K562 (cell line): ENCODE measurements at regions not wholly inside any gene's neighbourhood (a gene's known extent, or its start where the extent isn't known, plus 50 kb on each side); places are given as distances from the start of the nearest gene placed in this dataset.

Experiments
- ATAC-seq: fragments of 200-7000 bp; cut with Tn5 transposase; 3 replicates; pipeline ENCODE4 v1.9.1; 2020; ENCODE audit warnings: moderate library complexity
- BruUV-seq: library from RNA; stranded (reverse); fragments of 400-500 nt; replicated peaks from 2 replicates; lab custom pipeline; 2021; lab: Mats Ljungman, UMichigan
- CTCF ChIA-PET: fragments of 300-600 bp; formaldehyde crosslinking; extraction: SDS; loops from one replicate; lab custom pipeline; 2021; ENCODE audit warnings: low intra/inter-chr PET ratio; lab: Yijun Ruan, JAX
- POLR2A ChIA-PET: fragments of 300-600, 350-650 bp; sonication (Branson Sonifier 250); formaldehyde crosslinking; extraction: SDS; loops from one replicate; lab custom pipeline; 2021; ENCODE audit warnings: antibody characterized with exemption, inconsistent platforms; lab: Yijun Ruan, JAX
- DNase-seq, 4 experiments: peaks; one replicate each; pipeline versions ENCODE4 v3.0.0 to v3.0.0-alpha.2; 2011 to 2018; ENCODE audit warnings: low spot score in 3 of 4, mixed read lengths in 3 of 4; ENCODE audit errors: extremely low read depth in 1 of 4
- FAIRE-seq: peaks from 2 replicates; lab custom pipeline; 2011; peaks lifted over from hg19 to GRCh38; lab: Jason Lieb, UNC
- H2AFZ ChIP-seq: 2 replicates; pipeline ENCODE4 v1.6.0; 2011; ENCODE audit warnings: low read depth, low read length, control low read depth, inconsistent platforms
- H3K27ac ChIP-seq: fragments of 200-600 bp; 3 replicates; pipeline ENCODE4 v1.8.0; 2011; ENCODE audit warnings: low read depth, mild to moderate bottlenecking, control low read depth, inconsistent platforms, low read length, moderate library complexity, mixed read lengths; ENCODE audit errors: extremely low read depth
- H3K27me3 ChIP-seq, 2 experiments: fragments of 300-600 bp in 1 of 2; 2 replicates in 1 of 2; 3 replicates in 1 of 2; pipeline versions ENCODE4 v1.6.0 to v1.8.0; 2011; ENCODE audit warnings: inconsistent platforms in 2 of 2, low read length in 2 of 2, mild to moderate bottlenecking in 1 of 2, mixed read lengths in 1 of 2, moderate library complexity in 1 of 2; ENCODE audit not compliant: control insufficient read depth in 2 of 2, insufficient read depth in 2 of 2
- H3K36me3 ChIP-seq: fragments of 300-600 bp; 3 replicates; pipeline ENCODE4 v1.8.0; 2011; ENCODE audit warnings: mild to moderate bottlenecking, low read length, inconsistent platforms; ENCODE audit not compliant: control insufficient read depth, insufficient read depth
- H3K4me1 ChIP-seq, 2 experiments: fragments of 200-600 bp in 1 of 2; replicated peaks in 1 of 2; 2 replicates in 1 of 2; 3 replicates in 1 of 2; pipeline versions ENCODE4 v1.5.1 to v1.8.0; 2011; ENCODE audit warnings: inconsistent platforms in 2 of 2, low read length in 2 of 2, mild to moderate bottlenecking in 1 of 2, mixed read lengths in 1 of 2, moderate library complexity in 1 of 2; ENCODE audit not compliant: control insufficient read depth in 2 of 2, insufficient read depth in 2 of 2
- H3K4me2 ChIP-seq: 2 replicates; pipeline ENCODE4 v1.6.1; 2011; ENCODE audit warnings: low read length, control low read depth, inconsistent platforms, mixed read lengths; ENCODE audit not compliant: insufficient read depth
- H3K4me3 ChIP-seq: fragments of 200-600 bp; sonication (generic), shearing (Covaris generic); 2 replicates; pipeline ENCODE4 v1.5.1; 2016; ENCODE audit warnings: control low read depth, inconsistent platforms
- H3K79me2 ChIP-seq: fragments of 200-600 bp; 3 replicates; pipeline ENCODE4 v1.8.0; 2011; ENCODE audit warnings: low read length, inconsistent platforms; ENCODE audit not compliant: control insufficient read depth, insufficient read depth
- H3K9ac ChIP-seq, 2 experiments: 2 replicates each; pipeline versions ENCODE4 v1.6.0 to v1.6.1; 2011; ENCODE audit warnings: low read depth in 2 of 2, low read length in 2 of 2, control low read depth in 1 of 2, inconsistent platforms in 1 of 2, mild to moderate bottlenecking in 1 of 2, mixed read lengths in 1 of 2; ENCODE audit not compliant: insufficient read depth in 1 of 2
- H3K9me1 ChIP-seq: one replicate; pipeline ENCODE4 v1.6.0; 2011; ENCODE audit warnings: inconsistent platforms, mild to moderate bottlenecking, low read length, moderate library complexity; ENCODE audit not compliant: control insufficient read depth, insufficient read depth
- H3K9me3 ChIP-seq: replicated peaks from 2 replicates; pipeline ENCODE4 v1.5.1; 2011; ENCODE audit warnings: low read depth, low read length, inconsistent platforms; ENCODE audit not compliant: control insufficient read depth, insufficient read depth
- H4K20me1 ChIP-seq: replicated peaks from 2 replicates; pipeline ENCODE4 v1.6.1; 2011; ENCODE audit warnings: low read length, inconsistent platforms, mixed read lengths; ENCODE audit not compliant: control insufficient read depth, insufficient read depth
- KAT8 ChIP-seq: fragments of 450-650 bp; IDR thresholded peaks from 2 replicates; pipeline ENCODE4 v1.6.1; 2016; ENCODE audit warnings: low read depth, mild to moderate bottlenecking
- MITF ChIP-seq: IDR thresholded peaks from 2 replicates; pipeline ENCODE4 v1.6.1; 2014; ENCODE audit warnings: antibody characterized with exemption
- TCF15 ChIP-seq: fragments of 250-450 bp; sonication (Bioruptor Pico); IDR thresholded peaks from 2 replicates; pipeline ENCODE4 v1.8.0; 2022; ENCODE audit warnings: moderate library complexity, mild to moderate bottlenecking, inconsistent platforms
- ZNF175 ChIP-seq: fragments of 200-800 bp; sonication (Bioruptor generic); IDR thresholded peaks from 2 replicates; pipeline ENCODE4 v1.6.1; 2016; ENCODE audit warnings: low read depth, mild to moderate bottlenecking, missing genetic modification characterization, missing compliant biosample characterization
- WGBS: fragments of 100-300 bp; shearing (Covaris generic); methylation state at CpG from one replicate; pipeline ENCODE4 v1.1.6; 2016; ENCODE audit warnings: low coverage, mixed read lengths; ENCODE audit not compliant: insufficient coverage; ENCODE audit errors: missing lambda C conversion rate; 5-methylcytosine and 5-hydroxymethylcytosine counted together
- in situ Hi-C: fragments of 300-500 bp; cut with MboI; formaldehyde crosslinking; loops from 4 replicates; pipeline ENCODE4 v1.15.0; 2018; ENCODE audit warnings: inconsistent platforms, mixed read lengths
- intact Hi-C: fragments of 100-400 bp; cut with micrococcal nuclease; formaldehyde crosslinking; loops from 2 replicates; pipeline ENCODE4 v1.14.2; 2022

DNA sequence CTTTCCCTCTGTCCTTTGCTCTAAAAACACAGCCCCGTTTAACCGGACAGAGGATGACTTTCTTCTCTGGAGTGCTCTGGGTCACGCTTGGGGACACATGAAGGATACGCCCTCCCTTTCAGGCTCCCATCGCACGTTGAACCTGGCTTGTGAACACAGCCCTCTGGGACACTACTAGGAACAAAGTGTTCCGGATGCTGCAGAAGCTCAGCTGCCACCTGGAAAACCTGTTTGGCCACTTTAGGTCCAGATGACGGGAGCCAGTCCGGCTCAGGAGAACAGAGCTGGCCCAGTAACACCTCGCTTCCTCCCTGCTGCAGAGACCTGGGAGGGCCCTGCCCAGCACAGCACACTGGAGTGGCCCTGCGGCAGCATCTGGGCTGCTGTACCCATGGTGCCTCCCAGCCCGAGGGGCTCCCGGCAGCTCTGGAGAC lies 60.1 kb downstream of the GADD45G start (continued):
- no peak for TF ChIP-seq KAT8

DNA sequence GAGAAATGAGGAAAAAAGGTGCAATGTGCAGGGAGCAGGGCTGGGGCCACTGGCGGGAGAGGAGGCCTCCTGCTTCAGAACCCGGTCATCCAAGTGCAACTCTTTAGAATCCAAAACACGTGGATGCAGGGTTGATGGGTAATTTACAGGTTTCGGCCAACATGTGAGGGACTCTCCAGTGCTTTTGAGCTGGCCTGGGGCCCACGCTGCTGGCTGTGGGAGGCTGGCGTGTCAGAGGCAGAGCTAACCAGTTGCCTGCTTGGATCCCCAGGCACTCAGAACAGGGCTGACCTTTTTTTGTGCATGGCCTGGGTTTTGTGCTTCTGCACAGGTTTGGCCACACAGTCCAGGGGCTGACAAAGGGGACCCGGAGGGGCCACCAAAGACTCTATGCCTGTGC lies 61.6 kb downstream of the GADD45G start:
- Histone ChIP-seq H3K36me3 (no peaks in the 10 kb centered on the region), H3K9ac (no peak overlapping the region), H3K4me1 (no peaks in the 10 kb centered on the region; a peak in 1 of 5 replicates), H3K27ac (no peak overlapping the region), H3K27me3 (no peaks in the 10 kb centered on the region; a peak in 2 of 5 replicates), H2AFZ (no peak overlapping the region), H3K79me2 (no peaks in the 10 kb centered on the region), H3K4me3 (no peak overlapping the region), H3K9me3 (no peaks in the 10 kb centered on the region; the same call in 1 of the 2 replicates), H4K20me1 (no peaks in the 10 kb centered on the region), H3K4me2 (no peak overlapping the region), H3K9me1 (peaks cover 2% of the 10 kb centered on the region)
- ATAC-seq: no peak
- WGBS: 0% methylated on average over 4 of the region's 7 CpGs
- BruUV-seq: no TSS peak
- POLR2A ChIA-PET: interaction anchor here (0.6 kb wide), 1 partner anchor 11 kb away, joined by 3 read pairs; no protein-coding TSS in a partner anchor
- no peak for DNase-seq
- in situ Hi-C loops (no loop called here), intact Hi-C loops (loop anchor here (10.0 kb wide), 1 partner anchor 62 kb away; the partner anchor contains the start of gene GADD45G)
- FAIRE-seq: no peak
- CTCF ChIA-PET: no interaction called here
- TF ChIP-seq ZNF175 (CRISPR knock-in tag) (no peak), MITF (no peak), TCF15 (CRISPR knock-in tag) (no peak)
